H1 (cell line): ENCODE measurements at regions not wholly inside any gene's neighbourhood (a gene's known extent, or its start where the extent isn't known, plus 50 kb on each side); places are given as distances from the start of the nearest gene placed in this dataset.

Source experiments
- CTCF ChIA-PET: fragments of 300-600 bp; sonication (Branson Sonifier 250); formaldehyde crosslinking; loops from one replicate; lab custom pipeline; 2021; ENCODE audit not compliant: partially characterized antibody; lab: Charles Lee
- POLR2A ChIA-PET: fragments of 300-600 bp; sonication (Branson Sonifier 250); formaldehyde crosslinking; loops from one replicate; lab custom pipeline; 2021; ENCODE audit warnings: inconsistent platforms; ENCODE audit not compliant: partially characterized antibody; lab: Charles Lee
- DNase-seq, 2 experiments: peaks; one replicate each; pipeline versions ENCODE4 v3.0.0 to v3.0.0-alpha.2; 2010 to 2022; ENCODE audit warnings: low spot score in 2 of 2, low read depth in 1 of 2, mixed read lengths in 1 of 2
- FAIRE-seq: peaks from 2 replicates; lab custom pipeline; 2011; peaks lifted over from hg19 to GRCh38; lab: Jason Lieb, UNC
- H2AFZ ChIP-seq: 2 replicates; pipeline ENCODE4 v1.8.1; 2012; ENCODE audit warnings: low read length, inconsistent platforms
- H2AK5ac ChIP-seq: 2 replicates; pipeline ENCODE4 v1.6.1; 2013; ENCODE audit warnings: low read depth, low read length
- H2BK120ac ChIP-seq: replicated peaks from 2 replicates; pipeline ENCODE3; 2013; ENCODE audit warnings: low read depth, low read length, inconsistent platforms
- H2BK12ac ChIP-seq: 2 replicates; pipeline ENCODE4 v1.6.1; 2013; ENCODE audit warnings: low read depth, low read length
- H2BK15ac ChIP-seq: 2 replicates; pipeline ENCODE4 v1.6.1; 2013; ENCODE audit warnings: low read length
- H2BK20ac ChIP-seq: 2 replicates; pipeline ENCODE4 v1.6.1; 2013; ENCODE audit warnings: low read length
- H2BK5ac ChIP-seq: 2 replicates; pipeline ENCODE4 v1.6.1; 2013; ENCODE audit warnings: low read depth, low read length
- H3K14ac ChIP-seq: 2 replicates; pipeline ENCODE4 v1.6.1; 2013; ENCODE audit warnings: inconsistent platforms; ENCODE audit not compliant: insufficient read length
- H3K18ac ChIP-seq: 2 replicates; pipeline ENCODE4 v1.6.1; 2013; ENCODE audit warnings: low read length; ENCODE audit errors: extremely low read depth
- H3K23ac ChIP-seq: 2 replicates; pipeline ENCODE4 v1.6.1; 2013; ENCODE audit warnings: inconsistent platforms; ENCODE audit not compliant: insufficient read length
- H3K23me2 ChIP-seq: 2 replicates; pipeline ENCODE4 v1.6.1; 2013; ENCODE audit warnings: low read depth, low read length
- H3K27ac ChIP-seq: 2 replicates; pipeline ENCODE4 v1.6.1; 2011; ENCODE audit warnings: low read depth, low read length, inconsistent platforms
- H3K27me3 ChIP-seq, 4 experiments: replicated peaks in 1 of 4; 1 replicate in 1 of 4; 2 replicates in 3 of 4; pipeline versions ENCODE4 v1.6.1 to v1.8.1; 2011 to 2013; ENCODE audit warnings: low read length in 3 of 4, mild to moderate bottlenecking in 3 of 4, inconsistent platforms in 2 of 4, mixed read lengths in 2 of 4, moderate library complexity in 1 of 4; ENCODE audit not compliant: control insufficient read depth in 3 of 4, insufficient read depth in 3 of 4; ENCODE audit errors: extremely low read depth in 1 of 4
- H3K36me3 ChIP-seq, 4 experiments: 2 replicates each; pipeline versions ENCODE4 v1.6.1 to v1.8.1; 2011 to 2013; ENCODE audit warnings: mild to moderate bottlenecking in 4 of 4, low read length in 3 of 4, moderate library complexity in 2 of 4, control low read depth in 1 of 4, inconsistent platforms in 1 of 4; ENCODE audit not compliant: insufficient read depth in 4 of 4, control insufficient read depth in 2 of 4
- H3K4ac ChIP-seq: replicated peaks from 2 replicates; pipeline ENCODE3; 2013; ENCODE audit warnings: low read length, low read depth, mixed read lengths, inconsistent platforms; ENCODE audit not compliant: insufficient read length
- H3K4me1 ChIP-seq, 4 experiments: replicated peaks in 1 of 4; 1 replicate in 1 of 4; 2 replicates in 3 of 4; pipeline versions ENCODE4 v1.6.1 to v1.8.1; 2011 to 2013; ENCODE audit warnings: low read length in 3 of 4, inconsistent platforms in 2 of 4, mixed read lengths in 1 of 4; ENCODE audit not compliant: insufficient read depth in 4 of 4, control insufficient read depth in 3 of 4
- H3K4me2 ChIP-seq, 2 experiments: 2 replicates each; pipeline versions ENCODE4 v1.6.1 to v1.8.1; 2011 to 2013; ENCODE audit warnings: low read depth in 2 of 2, low read length in 2 of 2, control low read depth in 1 of 2, inconsistent platforms in 1 of 2, mild to moderate bottlenecking in 1 of 2; ENCODE audit not compliant: insufficient read depth in 1 of 2
- H3K4me3 ChIP-seq, 4 experiments: fragments of 200-600, 300-600 bp in 1 of 4; sonication (generic), shearing (Covaris generic), sonication (Bioruptor Twin) in 1 of 4; 2 replicates each; pipeline versions ENCODE4 v1.5.1 to v1.8.1; 2011 to 2016; ENCODE audit warnings: low read length in 4 of 4, low read depth in 3 of 4, control low read depth in 2 of 4, inconsistent platforms in 2 of 4, mild to moderate bottlenecking in 2 of 4, mixed read lengths in 1 of 4, moderate library complexity in 1 of 4; ENCODE audit not compliant: insufficient read depth in 2 of 4; ENCODE audit errors: extremely low read depth in 1 of 4
- H3K56ac ChIP-seq: replicated peaks from 2 replicates; pipeline ENCODE3; 2013; ENCODE audit warnings: low read depth, mild to moderate bottlenecking, mixed read lengths, low read length, inconsistent platforms; ENCODE audit not compliant: insufficient read length
- H3K79me1 ChIP-seq: 2 replicates; pipeline ENCODE4 v1.6.1; 2013; ENCODE audit warnings: low read depth, low read length, control low read depth
- H3K79me2 ChIP-seq, 2 experiments: 2 replicates each; pipeline versions ENCODE4 v1.6.1 to v1.8.1; 2012 to 2013; ENCODE audit warnings: low read length in 2 of 2, mild to moderate bottlenecking in 2 of 2, inconsistent platforms in 1 of 2; ENCODE audit not compliant: insufficient read depth in 2 of 2, control insufficient read depth in 1 of 2
- H3K9ac ChIP-seq, 4 experiments: replicated peaks in 1 of 4; 1 replicate in 1 of 4; 2 replicates in 3 of 4; pipeline versions ENCODE4 v1.6.1 to v1.8.1; 2011 to 2013; ENCODE audit warnings: low read depth in 3 of 4, low read length in 3 of 4, control low read depth in 2 of 4, mild to moderate bottlenecking in 2 of 4, moderate library complexity in 2 of 4, inconsistent platforms in 1 of 4; ENCODE audit errors: extremely low read depth in 1 of 4
- H3K9me3 ChIP-seq, 2 experiments: 2 replicates each; pipeline versions ENCODE4 v1.6.1 to v1.8.1; 2012 to 2013; ENCODE audit warnings: mild to moderate bottlenecking in 2 of 2, moderate library complexity in 2 of 2, control low read depth in 1 of 2, inconsistent platforms in 1 of 2, low read depth in 1 of 2, low read length in 1 of 2, mixed read lengths in 1 of 2; ENCODE audit not compliant: insufficient read depth in 2 of 2
- H4K20me1 ChIP-seq, 2 experiments: replicated peaks in 1 of 2; 2 replicates each; pipeline versions ENCODE3 to v1.8.1; 2011 to 2013; ENCODE audit warnings: inconsistent platforms in 2 of 2, low read length in 2 of 2, mild to moderate bottlenecking in 1 of 2; ENCODE audit not compliant: insufficient read depth in 2 of 2, control insufficient read depth in 1 of 2
- H4K5ac ChIP-seq: 2 replicates; pipeline ENCODE4 v1.6.1; 2013; ENCODE audit warnings: low read length, low read depth, mixed read lengths, inconsistent platforms; ENCODE audit not compliant: insufficient read length
- H4K8ac ChIP-seq: 2 replicates; pipeline ENCODE4 v1.8.0; 2013; ENCODE audit warnings: mild to moderate bottlenecking, moderate library complexity, low read length, inconsistent platforms; ENCODE audit not compliant: insufficient read depth; ENCODE audit errors: extremely low read depth
- H4K91ac ChIP-seq: replicated peaks from 2 replicates; pipeline ENCODE3; 2013; ENCODE audit warnings: low read length, mixed read lengths, inconsistent platforms; ENCODE audit not compliant: insufficient read length
- TF ChIP-seq, protein P1 (sequence below): IDR thresholded peaks from 2 replicates; pipeline ENCODE4 v1.6.1; 2011; ENCODE audit warnings: low read depth, mild to moderate bottlenecking, low read length; ENCODE audit not compliant: insufficient read depth

DNA sequence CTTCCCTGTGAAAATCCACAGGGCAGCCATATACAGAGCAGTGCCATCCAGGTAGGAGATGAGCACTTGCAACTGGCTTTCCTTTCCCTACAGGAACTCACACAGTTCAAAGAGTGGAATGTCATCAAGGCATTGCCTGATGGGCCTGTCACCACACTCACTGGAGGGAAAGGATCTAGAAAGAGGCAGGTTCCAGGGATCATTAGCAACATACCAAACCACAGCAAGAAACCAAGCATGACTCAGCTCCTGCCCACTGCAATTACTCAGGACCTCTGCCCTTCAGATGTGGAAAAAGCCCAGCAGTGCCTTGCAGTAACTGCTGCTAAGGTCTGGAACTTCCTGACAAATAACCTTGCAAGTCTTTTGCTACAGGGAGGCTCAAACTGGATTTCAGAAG lies 101.2 kb downstream of the ZNF674 start (continued):
- TF ChIP-seq, protein P1, sequence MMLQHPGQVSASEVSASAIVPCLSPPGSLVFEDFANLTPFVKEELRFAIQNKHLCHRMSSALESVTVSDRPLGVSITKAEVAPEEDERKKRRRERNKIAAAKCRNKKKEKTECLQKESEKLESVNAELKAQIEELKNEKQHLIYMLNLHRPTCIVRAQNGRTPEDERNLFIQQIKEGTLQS = no peak
- TF ChIP-seq, all 59 proteins: peak for 0

DNA sequence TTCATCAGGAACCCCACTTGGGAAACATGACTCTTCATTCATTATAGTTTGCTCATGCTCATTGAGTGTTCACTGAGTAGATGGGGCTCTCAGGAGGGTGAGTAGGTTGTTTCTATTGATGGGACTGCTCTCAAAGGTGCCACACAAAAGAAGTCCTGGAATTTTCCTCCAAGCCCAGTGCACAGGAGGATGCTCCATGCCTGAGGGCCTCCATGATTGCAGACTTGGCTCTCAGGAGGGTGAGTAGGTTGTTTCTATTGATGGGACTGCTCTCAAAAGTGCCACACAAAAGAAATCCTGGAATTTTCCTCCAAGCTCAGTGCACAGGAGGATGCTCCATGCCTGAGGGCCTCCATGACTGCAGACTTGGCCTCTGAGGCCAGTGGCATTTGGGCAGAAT lies 108.5 kb downstream of the ZNF674 start:
- Histone ChIP-seq H3K9me3 (no peaks in the 10 kb centered on the region), H2AK5ac (no peak overlapping the region), H3K4me1 (no peaks in the 10 kb centered on the region), H3K4me2 (no peak overlapping the region), H2BK5ac (no peak overlapping the region), H3K4ac (no peak overlapping the region), H3K4me3 (no peak overlapping the region), H2BK120ac (no peak overlapping the region), H3K9ac (no peak overlapping the region), H3K14ac (no peak overlapping the region), H2AFZ (no peak overlapping the region), H2BK15ac (no peak overlapping the region), H2BK20ac (no peak overlapping the region), H4K91ac (no peak overlapping the region), H3K27ac (no peak overlapping the region), H4K8ac (no peak overlapping the region), H3K56ac (no peak overlapping the region), H4K20me1 (no peaks in the 10 kb centered on the region), H3K23ac (no peak overlapping the region), H3K79me2 (no peaks in the 10 kb centered on the region), H3K79me1 (no peaks in the 10 kb centered on the region), H3K23me2 (no peaks in the 10 kb centered on the region), H3K27me3 (no peaks in the 10 kb centered on the region), H2BK12ac (no peak overlapping the region), H3K18ac (no peak overlapping the region), H4K5ac (no peak overlapping the region), H3K36me3 (no peaks in the 10 kb centered on the region)
- no peak for FAIRE-seq
- no peak for DNase-seq
- ChIA-PET CTCF (no interaction called here), POLR2A (no interaction called here)
